Bone marrow (tissue), 2 donors: ENCODE measurements at regions not wholly inside any gene's neighbourhood (a gene's known extent, or its start where the extent isn't known, plus 50 kb on each side); places are given as distances from the start of the nearest gene placed in this dataset.
A peak's percentile ranks its signal among the peaks of the same experiment; 100 is the strongest.

Source experiments
- DNase-seq, 2 donors: peaks; one replicate each; lab custom pipeline; 2025; lab: John Stamatoyannopoulos, UW

- DNase-seq, result no peak
Measured at GRCh38 chr5:158119961-158120723, 261.2 kb upstream of the CLINT1 start.

- no peak for DNase-seq
Measured at GRCh38 chr5:158117467-158118160, 258.7 kb upstream of the CLINT1 start.

DNA sequence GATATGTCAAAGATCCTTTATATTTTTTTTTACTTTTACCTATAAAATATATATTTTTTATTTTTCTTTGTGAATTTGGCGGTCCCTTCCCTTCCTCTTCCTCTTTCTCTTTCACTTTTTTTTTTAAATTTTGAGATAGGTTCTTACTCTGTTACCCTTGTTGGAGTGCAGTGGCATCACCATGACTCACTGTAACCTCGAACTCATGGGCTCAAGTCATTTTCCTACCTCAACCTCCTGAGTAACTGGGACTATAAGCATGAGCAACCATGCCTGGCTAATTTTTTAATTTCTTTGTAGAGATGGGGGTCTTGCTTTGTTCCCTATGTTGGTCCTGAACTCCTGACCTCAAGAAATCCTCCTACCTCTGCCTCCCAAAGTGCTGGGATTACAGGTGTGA, 258.0 kb upstream of the CLINT1 start:
- no peak for DNase-seq

DNA sequence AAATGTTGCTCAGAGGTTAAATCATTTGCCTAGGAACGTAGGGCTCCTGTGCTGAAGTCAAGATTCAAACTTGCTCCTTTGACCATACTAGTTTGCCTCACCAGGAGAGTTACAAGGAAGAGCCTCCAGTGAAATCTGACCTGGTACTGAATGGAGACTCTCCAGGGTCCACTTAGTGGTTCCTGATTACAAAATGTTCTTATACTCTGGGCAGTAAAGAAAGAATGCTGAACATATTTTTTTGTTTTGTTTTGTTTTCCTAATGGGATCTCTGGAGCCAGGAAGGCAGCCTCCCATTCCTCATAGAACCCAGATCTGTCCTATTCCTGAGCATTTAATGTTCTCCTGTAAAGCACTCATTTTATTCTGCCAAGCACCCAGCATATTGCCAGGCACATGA, 256.5 kb upstream of the CLINT1 start:
- no peak for DNase-seq

DNA sequence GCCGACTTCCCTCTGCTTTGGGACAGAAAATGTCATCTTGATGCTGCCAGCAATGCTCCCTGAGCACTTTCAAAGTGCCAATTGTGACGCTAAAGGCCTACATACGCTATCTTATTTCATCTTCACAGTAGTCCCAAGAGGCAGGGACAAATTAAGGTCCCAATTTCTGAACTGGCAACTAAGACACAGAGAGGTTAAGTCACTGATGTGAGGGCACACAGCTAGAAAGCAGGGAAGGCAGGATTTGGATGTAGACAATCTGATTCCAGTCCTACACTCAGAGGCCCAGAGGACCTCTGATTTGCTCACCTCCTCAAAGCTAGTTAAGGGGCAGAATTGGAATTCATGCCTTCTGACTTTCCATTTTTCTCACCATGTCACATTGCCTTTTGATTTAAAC, 249.2 kb upstream of the CLINT1 start:
- DNase-seq, result no peak

DNA sequence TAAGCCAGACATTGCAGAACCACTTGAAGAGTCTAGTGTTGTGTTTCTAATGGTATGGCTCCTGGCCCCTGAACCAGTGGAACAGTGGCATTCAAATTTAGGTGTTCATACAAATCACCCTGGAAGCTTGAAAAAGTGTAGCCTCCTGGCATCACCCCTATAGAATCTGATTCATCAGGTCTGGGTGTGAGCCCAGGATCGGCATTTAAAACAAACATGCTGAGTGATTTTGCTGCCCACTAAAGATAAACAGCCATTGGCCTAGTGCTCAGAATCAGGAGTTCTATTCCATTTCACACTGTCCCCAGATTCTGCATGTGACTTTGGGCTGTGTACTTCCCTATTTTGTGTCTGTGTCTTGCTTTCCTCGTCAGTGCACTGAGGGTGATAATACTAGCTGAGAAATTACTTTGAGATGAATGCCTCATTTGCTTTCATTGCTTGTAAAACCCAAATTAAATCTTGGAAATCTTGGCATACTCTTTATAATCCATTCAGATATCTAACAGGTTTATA, 241.5 kb upstream of the CLINT1 start:
- DNase-seq, result no peak

GRCh38 chr5:158099571-158100105, 240.7 kb upstream of the CLINT1 start:
- no peak for DNase-seq

- DNase-seq, result no peak
Measured at GRCh38 chr5:158096835-158097234, 237.9 kb upstream of the CLINT1 start.

DNA sequence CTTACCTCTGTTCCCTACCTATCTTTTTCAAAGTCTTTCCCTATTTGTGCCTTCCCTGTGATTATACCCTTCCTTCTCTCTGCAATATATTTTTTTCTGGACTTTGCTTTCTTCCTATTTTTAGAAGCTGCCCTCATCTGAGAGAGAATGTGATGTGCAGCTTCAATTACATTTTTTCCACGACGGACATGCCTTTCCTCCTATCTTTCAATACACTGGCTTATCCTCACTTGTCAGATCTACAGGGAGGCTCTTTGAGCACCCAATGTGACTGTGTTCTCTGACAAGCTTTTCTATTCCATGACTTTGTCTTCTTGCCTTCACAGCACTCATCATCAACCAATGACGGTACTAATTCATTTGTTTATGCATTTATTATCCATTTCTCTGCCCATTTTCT, 227.9 kb upstream of the CLINT1 start:
- DNase-seq, result no peak

DNA sequence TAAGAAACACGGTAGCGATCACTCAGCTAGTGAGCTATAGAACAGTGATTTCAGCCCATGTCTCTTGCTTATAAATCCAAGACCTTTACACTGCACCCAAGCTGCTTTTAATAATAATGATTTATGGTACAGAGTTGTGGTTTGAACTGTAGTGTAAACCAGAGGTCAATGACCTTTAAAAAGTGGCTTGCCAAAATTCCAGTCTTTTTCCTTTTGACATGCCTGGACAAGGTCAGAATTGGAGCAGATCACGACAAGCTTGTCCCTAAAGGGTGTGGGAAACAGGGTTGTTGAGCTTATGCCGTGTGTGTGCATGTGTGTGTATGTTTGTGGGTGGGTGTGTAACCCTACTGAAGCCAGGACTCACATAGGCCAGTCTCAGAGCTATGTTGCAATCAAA, 225.3 kb upstream of the CLINT1 start:
- no peak for DNase-seq

DNA sequence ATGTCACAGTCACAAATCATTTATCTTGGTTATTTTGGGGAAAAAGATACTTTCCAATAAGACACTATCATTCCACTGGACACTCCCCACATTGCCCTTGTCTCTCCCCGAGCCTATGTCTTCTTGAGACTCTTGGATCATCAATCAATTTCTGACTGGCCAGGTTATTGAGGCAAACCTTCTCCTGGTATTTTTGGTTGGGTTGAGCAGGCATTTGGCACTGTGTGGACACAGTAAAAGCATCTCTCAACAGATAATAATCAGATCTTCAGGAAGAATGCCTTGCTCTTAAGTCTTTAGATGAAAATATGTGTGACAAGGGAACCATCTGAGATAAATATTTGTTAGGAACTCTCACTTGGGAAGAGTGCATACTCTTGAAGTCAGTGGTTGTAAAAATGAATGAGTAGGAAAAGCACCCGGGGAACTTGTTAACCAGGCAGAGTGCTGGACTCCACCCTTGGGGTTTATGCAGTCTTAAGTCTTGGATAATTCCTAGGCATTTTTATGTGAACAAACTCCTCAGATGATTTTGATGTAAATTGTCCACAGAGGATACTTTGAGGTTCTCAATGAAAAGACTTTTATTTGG, 223.8 kb upstream of the CLINT1 start:
- no peak for DNase-seq

GRCh38 chr5:158080112-158080511, 221.2 kb upstream of the CLINT1 start:
- DNase-seq, result no peak

- no peak for DNase-seq
Measured at GRCh38 chr5:158079097-158079496, 220.2 kb upstream of the CLINT1 start.

DNA sequence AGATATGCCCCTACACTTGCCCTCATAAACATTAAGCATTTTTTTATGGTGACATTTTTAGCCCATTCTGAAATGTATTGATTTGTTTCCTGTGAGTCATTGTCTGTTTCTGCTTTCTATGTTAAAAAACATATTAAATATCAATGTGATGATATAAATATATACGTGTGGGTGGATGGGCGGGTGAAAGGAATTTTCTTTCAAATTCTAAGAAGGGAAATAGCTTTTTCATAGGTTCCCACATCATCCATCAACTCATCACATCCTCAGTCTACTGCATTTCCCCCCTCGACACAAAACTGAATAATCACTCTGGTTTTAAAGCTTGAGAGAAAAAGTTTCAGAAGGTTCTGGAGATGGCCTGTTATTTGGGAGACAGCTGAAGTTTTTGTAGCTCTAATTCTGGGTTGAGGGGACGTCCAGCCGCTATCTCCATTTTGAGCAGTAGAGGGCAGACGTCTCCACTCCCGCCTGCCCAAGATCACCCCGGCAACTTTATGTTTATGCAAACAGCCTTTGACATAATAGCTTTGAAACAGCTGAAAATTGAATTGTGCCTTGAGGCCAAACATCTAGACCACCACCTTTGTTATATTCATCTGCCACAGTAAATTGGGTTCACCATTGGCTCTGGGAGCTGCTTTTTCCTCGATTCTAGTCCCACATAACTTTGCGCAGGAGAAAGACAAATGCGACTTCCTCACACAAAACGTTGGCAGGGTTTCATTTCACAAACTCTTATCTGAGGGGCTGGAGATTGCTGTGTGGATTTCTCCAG, 216.2 kb upstream of the CLINT1 start:
- DNase-seq, result peak in 1 of 2 donors; percentile 46

- DNase-seq, result no peak
Measured at GRCh38 chr5:158074597-158074991, 215.6 kb upstream of the CLINT1 start.

DNA sequence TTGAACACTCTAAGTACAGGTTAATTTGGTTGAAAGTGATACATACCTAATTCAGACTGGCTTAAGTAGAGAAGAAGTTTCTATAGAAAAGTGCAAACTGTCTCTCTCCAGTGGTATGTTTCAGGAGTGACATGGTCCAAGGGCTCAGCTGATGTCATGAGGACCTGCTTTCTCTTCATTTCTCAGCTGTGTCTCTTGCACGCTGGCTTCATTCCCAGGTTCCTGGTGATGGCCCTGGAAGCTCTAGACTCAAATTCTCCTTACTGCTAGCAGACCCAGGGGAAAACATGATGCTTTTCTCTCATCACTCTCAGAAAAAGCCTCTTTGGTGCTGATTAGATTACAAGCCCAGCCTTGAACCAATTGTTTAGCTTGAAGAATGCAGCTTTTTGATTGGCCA, 211.9 kb upstream of the CLINT1 start:
- no peak for DNase-seq

DNA sequence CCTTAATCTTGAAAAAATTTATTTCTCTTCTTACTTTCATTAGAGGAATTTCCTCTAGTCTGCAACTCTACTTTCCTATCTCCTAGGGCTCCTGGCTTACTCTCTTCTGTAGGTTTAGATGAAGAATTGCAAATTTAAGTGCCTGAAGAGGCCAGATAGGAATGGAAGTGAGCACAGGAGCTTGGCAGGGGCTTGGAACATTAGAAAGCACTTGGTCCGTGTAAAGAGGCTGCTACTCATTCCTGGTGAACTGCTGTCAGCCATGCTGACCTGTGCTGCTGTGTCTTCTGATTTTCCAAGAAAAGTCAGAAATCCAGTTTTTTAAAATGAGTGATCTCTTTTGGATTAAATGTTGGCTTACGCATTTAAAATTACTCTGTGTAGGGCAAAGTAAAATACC, 210.9 kb upstream of the CLINT1 start:
- DNase-seq, result no peak

DNA sequence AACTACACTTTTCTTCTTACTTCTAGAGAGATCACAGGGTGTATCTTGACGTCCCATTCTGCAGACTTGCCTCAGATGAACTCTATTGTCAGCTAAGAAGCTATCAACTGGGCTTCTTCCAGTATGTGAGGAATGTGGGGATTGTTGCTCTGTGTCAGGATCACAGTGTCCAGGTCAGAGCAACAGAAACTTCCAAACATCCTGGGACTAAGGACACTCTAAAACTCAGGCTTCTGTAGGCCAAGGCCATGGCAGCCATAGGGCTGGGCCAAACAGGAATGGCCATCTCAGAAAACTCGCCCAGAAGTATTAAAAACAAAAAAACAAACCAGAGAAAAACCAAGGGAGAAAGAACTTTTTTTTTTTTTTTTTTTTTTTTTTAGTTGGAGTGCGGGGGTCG, 210.0 kb upstream of the CLINT1 start:
- DNase-seq, result no peak

DNA sequence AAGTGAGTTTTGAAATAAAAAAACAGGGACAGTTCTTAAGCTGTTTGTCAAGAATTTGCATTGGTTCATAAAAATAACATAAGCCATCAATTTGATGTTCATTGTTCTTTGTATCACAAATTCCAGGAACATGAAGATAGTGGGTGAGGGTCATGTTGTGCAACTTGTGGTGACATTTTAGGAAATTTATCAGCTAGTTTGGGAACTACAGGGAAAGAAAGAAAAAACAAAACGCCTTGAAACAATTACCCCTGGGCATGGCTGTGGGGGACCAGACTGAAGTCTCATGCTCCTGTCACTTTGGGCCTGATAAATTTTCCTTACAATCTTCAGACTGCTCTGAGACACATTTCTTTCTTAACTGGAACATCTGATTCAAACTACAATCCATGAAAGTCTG, 207.1 kb upstream of the CLINT1 start:
- DNase-seq, result no peak

DNA sequence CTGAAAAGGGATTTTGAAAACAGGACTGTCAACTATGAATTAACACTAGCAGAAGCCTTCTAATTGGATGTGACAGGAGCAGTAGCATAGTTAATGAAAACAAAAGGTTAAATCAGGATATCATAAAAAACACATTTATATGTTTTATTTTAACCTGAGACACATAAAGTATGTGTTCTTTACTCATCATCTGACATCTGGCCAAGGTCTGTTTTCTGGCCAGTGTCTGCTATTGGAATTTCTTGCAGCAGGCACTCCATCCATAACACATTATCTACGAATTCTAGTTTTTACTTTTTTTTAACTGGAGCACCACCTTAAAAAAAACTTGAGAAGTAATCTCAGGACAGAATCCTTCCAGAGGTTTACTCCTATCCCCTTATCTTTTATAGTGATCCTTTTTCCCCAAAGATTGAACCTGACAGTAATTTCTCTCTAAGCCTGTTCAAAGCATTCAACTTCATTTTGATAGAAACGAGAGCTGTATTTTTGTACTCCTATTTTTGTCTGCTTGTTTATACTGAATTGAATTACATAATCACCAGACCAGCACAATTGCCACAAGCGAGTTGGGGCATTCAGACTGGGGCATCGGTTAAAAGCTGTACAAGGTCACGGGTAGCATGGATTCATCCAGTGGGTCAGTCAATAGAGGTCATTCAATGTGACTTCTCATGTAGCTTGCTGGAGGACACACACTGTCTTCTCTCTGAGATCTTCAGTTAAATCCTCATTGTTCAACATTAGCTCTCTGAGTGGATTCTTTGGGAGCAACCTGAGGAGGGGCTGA, 205.6 kb upstream of the CLINT1 start:
- no peak for DNase-seq

DNA sequence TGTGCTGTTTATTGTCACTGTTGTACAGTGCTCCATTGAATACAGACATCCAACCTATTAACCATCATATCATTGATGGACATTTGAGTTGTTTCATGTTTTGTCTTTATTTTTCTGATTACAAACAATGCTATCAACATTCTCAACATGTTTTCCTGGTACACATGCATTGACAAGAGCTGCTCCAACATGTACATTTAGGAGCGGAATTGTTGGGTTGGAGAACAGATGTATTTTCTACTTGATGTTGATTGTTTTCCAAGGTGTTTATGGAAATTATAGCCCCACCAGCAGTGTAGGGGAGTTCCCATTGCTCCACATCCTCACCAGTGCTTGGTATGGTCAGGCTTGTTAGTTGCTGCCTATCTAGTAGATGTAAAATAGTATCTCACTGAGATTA, 204.1 kb upstream of the CLINT1 start:
- no peak for DNase-seq
